IMR-90 (cell line): ENCODE measurements at regions not wholly inside any gene's neighbourhood (a gene's known extent, or its start where the extent isn't known, plus 50 kb on each side); places are given as distances from the start of the nearest gene placed in this dataset.

Source experiments
- ATAC-seq: fragments of 200-7000 bp; cut with Tn5 transposase; 2 replicates; pipeline ENCODE4 v1.9.1; 2020; ENCODE audit warnings: low read depth, mild to moderate bottlenecking, moderate library complexity
- BruUV-seq: library from RNA; stranded (reverse); fragments of 400-500 nt; replicated peaks from 2 replicates; lab custom pipeline; 2021; lab: Mats Ljungman, UMichigan
- CTCF ChIA-PET: fragments of 300-600 bp; formaldehyde crosslinking; extraction: SDS; loops from one replicate; lab custom pipeline; 2021; ENCODE audit warnings: antibody characterized with exemption; lab: Yijun Ruan, JAX
- POLR2A ChIA-PET: fragments of 300-600 bp; sonication (Branson Sonifier 250); formaldehyde crosslinking; loops from one replicate; lab custom pipeline; 2022; ENCODE audit warnings: antibody characterized with exemption; ENCODE audit not compliant: unreplicated experiment; lab: Charles Lee
- DNase-seq: peaks from one replicate; pipeline ENCODE4 v3.0.0; 2013
- H2AFZ ChIP-seq: replicated peaks from 2 replicates; pipeline ENCODE3; 2013; ENCODE audit warnings: low read length, mild to moderate bottlenecking; ENCODE audit not compliant: poor library complexity
- H2AK5ac ChIP-seq: 2 replicates; pipeline ENCODE4 v1.6.1; 2013; ENCODE audit warnings: low read depth, low read length, inconsistent platforms
- H2AK9ac ChIP-seq: replicated peaks from 2 replicates; pipeline ENCODE3; 2013; ENCODE audit warnings: mild to moderate bottlenecking, low read depth, low read length, moderate library complexity; ENCODE audit not compliant: poor library complexity
- H2BK120ac ChIP-seq: 2 replicates; pipeline ENCODE4 v1.6.1; 2013; ENCODE audit warnings: low read depth, low read length, inconsistent platforms
- H2BK15ac ChIP-seq: 3 replicates; pipeline ENCODE4 v1.6.1; 2013; ENCODE audit warnings: low read depth, low read length, inconsistent platforms
- H2BK20ac ChIP-seq: 2 replicates; pipeline ENCODE4 v1.6.1; 2013; ENCODE audit warnings: low read depth, mild to moderate bottlenecking, inconsistent platforms, low read length, moderate library complexity
- H2BK5ac ChIP-seq: 2 replicates; pipeline ENCODE4 v1.6.1; 2013; ENCODE audit warnings: mild to moderate bottlenecking, low read depth, low read length, inconsistent platforms; ENCODE audit not compliant: poor library complexity, severe bottlenecking
- H3K14ac ChIP-seq: replicated peaks from 2 replicates; pipeline ENCODE4 v1.6.1; 2013; ENCODE audit warnings: low read depth, low read length, inconsistent platforms
- H3K18ac ChIP-seq: 2 replicates; pipeline ENCODE4 v1.6.1; 2013; ENCODE audit warnings: low read depth, low read length, control low read depth
- H3K23ac ChIP-seq: 2 replicates; pipeline ENCODE4 v1.6.1; 2013; ENCODE audit warnings: low read depth, low read length, inconsistent platforms
- H3K27ac ChIP-seq: 2 replicates; pipeline ENCODE4 v1.5.1; 2013; ENCODE audit warnings: mild to moderate bottlenecking, control low read depth, low read length; ENCODE audit not compliant: insufficient read depth
- H3K27me3 ChIP-seq: 2 replicates; pipeline ENCODE4 v1.6.1; 2013; ENCODE audit warnings: low read length; ENCODE audit not compliant: control insufficient read depth, insufficient read depth
- H3K36me3 ChIP-seq: 2 replicates; pipeline ENCODE4 v1.6.1; 2013; ENCODE audit warnings: low read length, mixed read lengths; ENCODE audit not compliant: control insufficient read depth, insufficient read depth
- H3K4ac ChIP-seq: 2 replicates; pipeline ENCODE4 v1.6.1; 2013; ENCODE audit warnings: low read depth, low read length, inconsistent platforms
- H3K4me1 ChIP-seq: 2 replicates; pipeline ENCODE4 v1.6.1; 2013; ENCODE audit warnings: low read length, mixed read lengths; ENCODE audit not compliant: control insufficient read depth, insufficient read depth
- H3K4me2 ChIP-seq: 2 replicates; pipeline ENCODE4 v1.6.1; 2013; ENCODE audit warnings: low read depth, mild to moderate bottlenecking, control low read depth, low read length, moderate library complexity
- H3K4me3 ChIP-seq: 2 replicates; pipeline ENCODE4 v1.5.1; 2013; ENCODE audit warnings: low read depth, mild to moderate bottlenecking, control low read depth, low read length, moderate library complexity; ENCODE audit not compliant: insufficient read depth
- H3K56ac ChIP-seq: 2 replicates; pipeline ENCODE4 v1.6.1; 2013; ENCODE audit warnings: low read length, inconsistent platforms; ENCODE audit not compliant: insufficient read depth; ENCODE audit errors: extremely low read depth
- H3K79me1 ChIP-seq, 2 experiments: 2 replicates each; pipeline ENCODE4 v1.6.1; 2013; ENCODE audit warnings: low read length in 2 of 2, inconsistent platforms in 1 of 2, low read depth in 1 of 2
- H3K9ac ChIP-seq: 2 replicates; pipeline ENCODE4 v1.6.1; 2013; ENCODE audit warnings: low read depth, low read length, control low read depth
- H3K9me1 ChIP-seq: 2 replicates; pipeline ENCODE4 v1.6.1; 2013; ENCODE audit warnings: low read length, inconsistent platforms; ENCODE audit not compliant: insufficient read depth
- H3K9me3 ChIP-seq: 2 replicates; pipeline ENCODE4 v1.6.1; 2013; ENCODE audit warnings: low read length; ENCODE audit not compliant: control insufficient read depth, insufficient read depth
- H4K20me1 ChIP-seq: 2 replicates; pipeline ENCODE4 v1.6.1; 2013; ENCODE audit warnings: low read length, inconsistent platforms; ENCODE audit not compliant: insufficient read depth
- H4K5ac ChIP-seq: 2 replicates; pipeline ENCODE4 v1.6.1; 2013; ENCODE audit warnings: mild to moderate bottlenecking, low read depth, low read length, control low read depth
- H4K8ac ChIP-seq, 2 experiments: 2 replicates each; pipeline ENCODE4 v1.6.1; 2013; ENCODE audit warnings: low read depth in 2 of 2, low read length in 2 of 2, control low read depth in 1 of 2, inconsistent platforms in 1 of 2
- H4K91ac ChIP-seq: 2 replicates; pipeline ENCODE4 v1.6.1; 2013; ENCODE audit warnings: low read depth, low read length, inconsistent platforms; ENCODE audit not compliant: insufficient read depth
- MAZ ChIP-seq: IDR thresholded peaks from 2 replicates; pipeline ENCODE4 v1.6.1; 2012; ENCODE audit warnings: low read depth, mild to moderate bottlenecking, low read length, improper control_type of control experiment, moderate library complexity, borderline replicate concordance
- MXI1 ChIP-seq: IDR thresholded peaks from 2 replicates; pipeline ENCODE4 v1.6.1; 2012; ENCODE audit warnings: low read depth, mild to moderate bottlenecking, low read length, moderate library complexity, borderline replicate concordance
- POLR2A ChIP-seq: IDR thresholded peaks from 2 replicates; pipeline ENCODE4 v1.6.1; 2012; ENCODE audit warnings: mild to moderate bottlenecking, low read depth, low read length
- RAD21 ChIP-seq: IDR thresholded peaks from 2 replicates; pipeline ENCODE4 v1.6.1; 2012; ENCODE audit warnings: low read length, improper control_type of control experiment
- WGBS, 2 experiments: methylation state at CpG; one replicate each; pipeline versions ENCODE4 v1.1.5 to v1.1.7; 2013; ENCODE audit warnings: missing lambda C conversion rate in 2 of 2; ENCODE audit not compliant: insufficient read length in 1 of 2; ENCODE audit errors: extremely low coverage in 2 of 2; 5-methylcytosine and 5-hydroxymethylcytosine counted together
- dilution Hi-C: fragments of 300-500 bp; cut with HindIII; formaldehyde crosslinking; loops from one replicate; pipeline ENCODE4 v1.14.3; 2018; ENCODE audit warnings: low sequenced_read_pairs; ENCODE audit not compliant: unreplicated experiment
- in situ Hi-C: fragments of 300-500 bp; cut with MboI; formaldehyde crosslinking; loops from 3 replicates; pipeline ENCODE4 v1.14.3; 2019; ENCODE audit warnings: low sequenced_read_pairs, inconsistent platforms, mixed read lengths
- intact Hi-C: fragments of 100-400 bp; cut with micrococcal nuclease; formaldehyde crosslinking; loops from 2 replicates; pipeline ENCODE4 v1.10.0; 2022

GRCh38 chr15:95733931-95734330 lies 596.6 kb upstream of the NR2F2 start:
- no peak overlapping the region for H3K9ac ChIP-seq
- no peak overlapping the region for H2AK5ac ChIP-seq
- H4K8ac ChIP-seq = no peak overlapping the region
- H3K56ac ChIP-seq = no peak overlapping the region
- no peak overlapping the region for H3K4ac ChIP-seq
- CTCF ChIA-PET = interaction anchor here (0.6 kb wide), 1 partner anchor 74 kb away, joined by 4 read pairs; no protein-coding TSS in a partner anchor
- no peak overlapping the region for H2BK5ac ChIP-seq
- H2BK20ac ChIP-seq = no peak overlapping the region
- H2AFZ ChIP-seq = no peak overlapping the region
- no peak overlapping the region for H3K23ac ChIP-seq
- H3K79me1 ChIP-seq = no peaks in the 10 kb centered on the region
- H3K4me1 ChIP-seq = no peaks in the 10 kb centered on the region
- H2BK120ac ChIP-seq = no peak overlapping the region
- H4K5ac ChIP-seq = no peak overlapping the region
- H2AK9ac ChIP-seq = no peak overlapping the region
- dilution Hi-C loops (no loop called here), in situ Hi-C loops (no loop called here), intact Hi-C loops (no loop called here)
- POLR2A ChIA-PET = no interaction called here
- no peak overlapping the region for H3K4me2 ChIP-seq
- no peaks in the 10 kb centered on the region for H3K36me3 ChIP-seq
- no CpG with 5 or more reads among the region's 3 CpGs for WGBS, 2 experiments
- no peaks in the 10 kb centered on the region for H3K9me1 ChIP-seq
- DNase-seq = no peak
- no peak overlapping the region for H3K4me3 ChIP-seq
- no peak overlapping the region for H3K27ac ChIP-seq
- no peaks in the 10 kb centered on the region for H3K27me3 ChIP-seq
- H4K91ac ChIP-seq = no peak overlapping the region
- no TSS peak for BruUV-seq
- H3K18ac ChIP-seq = no peak overlapping the region
- H3K9me3 ChIP-seq = no peaks in the 10 kb centered on the region
- no peak overlapping the region for H3K14ac ChIP-seq
- H4K20me1 ChIP-seq = no peaks in the 10 kb centered on the region
- H2BK15ac ChIP-seq = no peak overlapping the region
- TF ChIP-seq MXI1 (no peak), MAZ (no peak), RAD21 (no peak), POLR2A (no peak)
- ATAC-seq = no peak
